22Rv1 (cell line): ENCODE measurements at regions not wholly inside any gene's neighbourhood (a gene's known extent, or its start where the extent isn't known, plus 50 kb on each side); places are given as distances from the start of the nearest gene placed in this dataset.

Experiments
- H3K27ac ChIP-seq: fragments of 450-650 bp; 2 replicates; pipeline ENCODE4 v1.5.1; 2017
- ZFX ChIP-seq: fragments of 450-650 bp; IDR thresholded peaks from 2 replicates; pipeline ENCODE4 v1.6.1; 2017; ENCODE audit warnings: antibody characterized with exemption, borderline replicate concordance
- TF ChIP-seq, protein P1 (sequence below): fragments of 450-650 bp; IDR thresholded peaks from 2 replicates; pipeline ENCODE4 v1.5.1; 2017; ENCODE audit warnings: mild to moderate bottlenecking

DNA sequence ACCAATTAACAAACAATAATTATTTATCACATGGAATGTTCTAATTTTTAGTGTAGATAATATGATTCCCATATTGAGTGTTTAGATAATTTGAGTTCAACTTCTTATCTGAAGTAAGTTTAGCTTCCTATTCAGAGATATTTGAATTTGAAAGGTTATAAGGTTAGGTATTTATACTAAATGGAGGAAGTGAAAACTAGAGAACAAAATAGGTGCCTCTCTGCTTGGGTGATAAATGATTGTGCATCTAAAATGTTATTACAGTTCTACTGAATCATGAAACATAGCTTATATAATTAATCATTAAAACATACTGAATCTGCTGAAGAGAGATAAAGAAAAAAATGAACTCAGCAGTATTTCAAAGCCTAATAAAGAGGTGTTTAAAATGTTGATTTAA is 1174.3 kb downstream of the XPNPEP1 start:
- TF ChIP-seq, protein P1, sequence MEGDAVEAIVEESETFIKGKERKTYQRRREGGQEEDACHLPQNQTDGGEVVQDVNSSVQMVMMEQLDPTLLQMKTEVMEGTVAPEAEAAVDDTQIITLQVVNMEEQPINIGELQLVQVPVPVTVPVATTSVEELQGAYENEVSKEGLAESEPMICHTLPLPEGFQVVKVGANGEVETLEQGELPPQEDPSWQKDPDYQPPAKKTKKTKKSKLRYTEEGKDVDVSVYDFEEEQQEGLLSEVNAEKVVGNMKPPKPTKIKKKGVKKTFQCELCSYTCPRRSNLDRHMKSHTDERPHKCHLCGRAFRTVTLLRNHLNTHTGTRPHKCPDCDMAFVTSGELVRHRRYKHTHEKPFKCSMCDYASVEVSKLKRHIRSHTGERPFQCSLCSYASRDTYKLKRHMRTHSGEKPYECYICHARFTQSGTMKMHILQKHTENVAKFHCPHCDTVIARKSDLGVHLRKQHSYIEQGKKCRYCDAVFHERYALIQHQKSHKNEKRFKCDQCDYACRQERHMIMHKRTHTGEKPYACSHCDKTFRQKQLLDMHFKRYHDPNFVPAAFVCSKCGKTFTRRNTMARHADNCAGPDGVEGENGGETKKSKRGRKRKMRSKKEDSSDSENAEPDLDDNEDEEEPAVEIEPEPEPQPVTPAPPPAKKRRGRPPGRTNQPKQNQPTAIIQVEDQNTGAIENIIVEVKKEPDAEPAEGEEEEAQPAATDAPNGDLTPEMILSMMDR: no peak
- no peak for TF ChIP-seq ZFX
- H3K27ac ChIP-seq: no peak overlapping the region

DNA sequence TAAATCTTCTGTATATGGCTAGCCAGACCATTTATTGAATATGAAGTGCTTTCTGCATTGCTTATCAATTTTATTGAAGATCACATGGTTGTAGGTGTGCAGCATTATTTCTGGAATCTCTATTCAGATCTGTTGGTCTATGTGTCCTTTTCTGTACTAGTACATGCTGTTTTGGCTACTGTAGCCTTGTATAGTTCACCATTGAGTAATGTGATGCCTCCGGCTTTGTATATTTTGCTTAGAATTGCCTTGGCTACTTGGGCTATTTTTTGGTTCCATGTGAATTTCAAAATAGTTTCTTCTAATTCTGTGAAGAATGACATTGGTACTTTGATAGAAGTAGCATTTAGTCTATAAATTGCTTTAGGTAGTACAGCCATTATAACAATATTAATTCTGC is 1187.2 kb downstream of the XPNPEP1 start:
- no peak overlapping the region for H3K27ac ChIP-seq
- TF ChIP-seq, protein P1: no peak
- no peak for TF ChIP-seq ZFX

DNA sequence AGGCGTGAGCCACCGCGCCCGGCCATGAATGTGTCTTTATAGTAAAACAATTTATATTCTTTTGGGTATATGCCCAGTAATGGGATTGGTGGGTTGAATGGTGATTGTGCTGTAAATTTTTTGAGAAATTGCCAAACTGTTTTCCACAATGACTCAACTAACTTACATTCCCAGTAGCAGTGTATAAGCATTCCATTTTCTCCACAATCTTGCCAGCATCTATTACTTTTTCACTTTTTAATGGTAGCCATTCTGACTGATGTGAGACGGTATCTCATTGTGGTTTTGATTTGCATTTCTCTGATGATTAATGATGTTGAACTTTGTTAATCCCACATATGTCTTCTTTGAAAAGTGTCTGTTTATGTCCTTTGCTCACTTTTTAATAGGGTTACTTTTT is 1187.9 kb downstream of the XPNPEP1 start:
- TF ChIP-seq ZFX: no peak
- TF ChIP-seq, protein P1: no peak
- H3K27ac ChIP-seq: no peak overlapping the region

DNA sequence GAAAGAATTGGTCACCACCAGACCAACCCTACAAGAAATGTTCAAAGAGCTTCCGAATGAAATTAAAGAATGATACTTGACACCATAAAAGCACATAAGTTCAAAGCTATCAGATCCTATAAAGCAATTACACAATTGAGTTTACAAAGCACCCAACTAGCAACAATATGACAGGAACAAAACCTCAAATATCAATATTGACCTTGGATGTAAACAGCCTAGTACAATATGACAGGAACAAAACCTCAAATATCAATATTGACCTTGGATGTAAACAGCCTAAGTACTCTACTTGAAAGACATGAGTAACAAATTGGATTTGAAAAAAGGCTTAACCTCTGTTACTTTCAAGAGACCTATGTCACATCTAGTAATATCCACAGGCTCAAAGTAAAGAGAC is 1201.4 kb downstream of the XPNPEP1 start:
- no peak overlapping the region for H3K27ac ChIP-seq
- TF ChIP-seq ZFX: no peak
- TF ChIP-seq, protein P1: no peak

DNA sequence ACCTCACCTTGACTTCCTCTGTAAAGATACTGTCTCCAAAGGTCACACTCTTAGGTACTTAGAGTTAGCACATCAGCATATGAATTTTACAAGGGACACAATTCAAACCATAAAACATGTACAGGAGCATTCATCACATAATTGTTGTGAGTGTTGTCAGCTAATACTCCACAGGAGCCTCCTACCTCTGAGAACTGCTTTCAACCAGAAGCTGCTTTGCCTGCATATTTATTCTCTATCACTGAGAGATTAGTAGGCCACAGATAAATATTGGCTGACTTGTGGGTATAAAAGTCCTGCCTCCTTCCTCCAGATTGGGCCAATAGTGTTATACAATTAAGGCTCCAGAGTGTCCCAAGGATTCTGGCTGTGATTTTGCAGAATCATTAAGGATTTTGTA is 1207.0 kb downstream of the XPNPEP1 start:
- no peak for TF ChIP-seq ZFX
- TF ChIP-seq, protein P1: no peak
- H3K27ac ChIP-seq: no peak overlapping the region

DNA sequence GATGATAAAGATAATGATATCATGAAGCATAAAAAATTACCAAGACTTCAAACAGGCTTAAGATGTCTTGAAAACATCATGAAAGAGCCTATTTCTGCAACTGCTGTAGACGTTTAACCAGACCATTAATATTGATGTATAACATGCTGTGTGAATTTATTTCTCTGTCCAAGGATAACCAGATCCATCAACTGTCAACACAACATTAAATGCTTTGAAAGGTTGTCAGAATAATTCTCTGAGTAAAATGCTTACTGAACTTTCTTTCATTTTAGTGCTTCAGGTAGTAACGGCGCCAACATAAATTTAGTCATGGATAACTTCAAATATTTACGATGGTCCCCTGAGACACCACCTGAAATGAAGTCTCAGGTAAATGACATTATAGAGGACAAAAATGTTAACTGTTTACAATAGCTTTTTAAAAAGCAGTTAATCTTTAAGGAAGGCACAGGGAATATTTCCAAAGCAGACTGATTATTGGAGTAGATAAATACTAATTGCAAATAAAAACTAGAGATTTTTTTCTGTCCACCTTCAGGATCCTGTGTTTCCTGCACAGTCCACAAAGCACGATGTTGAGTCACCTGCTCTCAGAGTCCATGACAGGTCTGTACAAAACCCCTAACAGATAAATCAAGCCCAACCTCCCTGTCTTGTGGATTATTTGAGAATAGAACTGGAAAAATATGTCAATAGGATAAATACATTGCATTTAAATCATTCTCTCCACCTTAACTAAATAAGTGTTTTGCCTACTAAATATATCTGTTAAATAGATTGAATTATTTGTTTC is 1213.2 kb downstream of the XPNPEP1 start:
- no peak for TF ChIP-seq ZFX
- TF ChIP-seq, protein P1: no peak
- no peak overlapping the region for H3K27ac ChIP-seq

DNA sequence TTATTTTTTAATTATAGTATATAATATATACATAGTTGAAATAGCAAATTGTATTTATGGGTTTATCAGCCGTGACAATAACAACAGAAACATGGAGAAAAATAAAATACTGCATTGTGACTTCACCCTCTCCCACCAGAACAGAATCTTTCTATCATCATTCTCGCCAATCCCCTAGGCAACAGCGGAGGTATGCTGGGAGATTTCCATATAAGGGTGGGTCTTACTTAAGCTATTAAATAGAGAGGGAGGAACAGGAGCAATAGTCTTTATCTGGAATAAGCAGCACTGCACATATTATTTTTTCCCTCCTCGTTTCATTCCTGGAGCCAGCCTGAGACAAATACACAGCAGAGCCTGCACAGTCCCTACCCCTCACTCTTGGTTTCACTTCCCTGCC is 1214.9 kb downstream of the XPNPEP1 start:
- H3K27ac ChIP-seq: no peak overlapping the region
- TF ChIP-seq, protein P1: no peak
- no peak for TF ChIP-seq ZFX
